Keratinocyte (primary cell): ENCODE measurements at regions not wholly inside any gene's neighbourhood (a gene's known extent, or its start where the extent isn't known, plus 50 kb on each side); places are given as distances from the start of the nearest gene placed in this dataset.

Experiments
- DNase-seq: peaks from one replicate; pipeline ENCODE4 v3.0.0-alpha.2; 2011; ENCODE audit warnings: low read depth, missing footprints, low spot score
- FAIRE-seq: peaks from 2 replicates; lab custom pipeline; 2011; peaks lifted over from hg19 to GRCh38; lab: Jason Lieb, UNC
- H2AFZ ChIP-seq: 2 replicates; pipeline ENCODE4 v1.6.0; 2012; ENCODE audit warnings: low read length, control low read depth, inconsistent platforms; ENCODE audit not compliant: control insufficient read depth
- H3K27ac ChIP-seq: 2 replicates; pipeline ENCODE4 v1.5.1; 2011; ENCODE audit warnings: low read length; ENCODE audit not compliant: control insufficient read depth, insufficient read depth
- H3K27me3 ChIP-seq: 3 replicates; pipeline ENCODE4 v1.6.0; 2011; ENCODE audit warnings: low read length; ENCODE audit not compliant: control insufficient read depth, insufficient read depth; ENCODE audit errors: extremely low read depth
- H3K36me3 ChIP-seq, 2 experiments: 2 replicates in 1 of 2; 3 replicates in 1 of 2; pipeline ENCODE4 v1.5.1; 2011; ENCODE audit warnings: low read length in 2 of 2, mild to moderate bottlenecking in 1 of 2; ENCODE audit not compliant: control insufficient read depth in 2 of 2, insufficient read depth in 2 of 2; ENCODE audit errors: extremely low read depth in 1 of 2
- H3K4me1 ChIP-seq: 3 replicates; pipeline ENCODE4 v1.5.1; 2011; ENCODE audit warnings: low read length; ENCODE audit not compliant: control insufficient read depth, insufficient read depth; ENCODE audit errors: extremely low read depth
- H3K4me2 ChIP-seq: 3 replicates; pipeline ENCODE4 v1.6.0; 2011; ENCODE audit warnings: low read depth, low read length; ENCODE audit not compliant: control insufficient read depth, insufficient read depth; ENCODE audit errors: extremely low read depth
- H3K4me3 ChIP-seq, 3 experiments: fragments of 200-600 bp in 1 of 3; sonication (generic) in 1 of 3; 2 replicates in 2 of 3; 3 replicates in 1 of 3; pipeline ENCODE4 v1.5.1; 2011 to 2016; ENCODE audit warnings: low read length in 3 of 3, mild to moderate bottlenecking in 3 of 3, control low read depth in 2 of 3, inconsistent platforms in 1 of 3, low read depth in 1 of 3, mixed read lengths in 1 of 3, mixed run types in 1 of 3, moderate library complexity in 1 of 3; ENCODE audit not compliant: control insufficient read depth in 2 of 3, insufficient read depth in 2 of 3; ENCODE audit errors: extremely low read depth in 1 of 3
- H3K79me2 ChIP-seq: 2 replicates; pipeline ENCODE4 v1.6.0; 2012; ENCODE audit warnings: low read length; ENCODE audit not compliant: control insufficient read depth, insufficient read depth
- H3K9ac ChIP-seq: 3 replicates; pipeline ENCODE4 v1.6.0; 2011; ENCODE audit warnings: low read length; ENCODE audit not compliant: control insufficient read depth, insufficient read depth; ENCODE audit errors: extremely low read depth
- H3K9me1 ChIP-seq: 3 replicates; pipeline ENCODE4 v1.6.0; 2011; ENCODE audit warnings: low read length; ENCODE audit not compliant: control insufficient read depth, insufficient read depth; ENCODE audit errors: extremely low read depth
- H3K9me3 ChIP-seq: 2 replicates; pipeline ENCODE4 v1.5.1; 2012; ENCODE audit warnings: low read depth, low read length; ENCODE audit not compliant: control insufficient read depth
- H4K20me1 ChIP-seq: 3 replicates; pipeline ENCODE4 v1.6.0; 2011; ENCODE audit warnings: low read length; ENCODE audit not compliant: control insufficient read depth, insufficient read depth; ENCODE audit errors: extremely low read depth
- EZH2 ChIP-seq: IDR thresholded peaks from one replicate; pipeline ENCODE4 v1.6.1; 2012; ENCODE audit warnings: inconsistent platforms, mild to moderate bottlenecking, low read length, moderate library complexity
- dilution Hi-C: fragments of 300-500 bp; cut with MboI; formaldehyde crosslinking; loops from one replicate; pipeline ENCODE4 v1.7.0; 2020; ENCODE audit warnings: low sequenced_read_pairs; ENCODE audit not compliant: extremely low pct_ligation_motif_present
- TF ChIP-seq, protein P1 (sequence below), 3 experiments: IDR thresholded peaks in 1 of 3; conservative IDR thresholded peaks in 1 of 3; optimal IDR thresholded peaks in 1 of 3; 2 replicates in 2 of 3; 3 replicates in 1 of 3; pipeline versions ENCODE3 to v1.5.1; 2011; ENCODE audit warnings: low read length in 3 of 3, mild to moderate bottlenecking in 3 of 3, moderate library complexity in 2 of 3, control low read depth in 1 of 3, inconsistent platforms in 1 of 3; ENCODE audit not compliant: insufficient read depth in 2 of 3; ENCODE audit errors: extremely low read depth in 1 of 3

DNA sequence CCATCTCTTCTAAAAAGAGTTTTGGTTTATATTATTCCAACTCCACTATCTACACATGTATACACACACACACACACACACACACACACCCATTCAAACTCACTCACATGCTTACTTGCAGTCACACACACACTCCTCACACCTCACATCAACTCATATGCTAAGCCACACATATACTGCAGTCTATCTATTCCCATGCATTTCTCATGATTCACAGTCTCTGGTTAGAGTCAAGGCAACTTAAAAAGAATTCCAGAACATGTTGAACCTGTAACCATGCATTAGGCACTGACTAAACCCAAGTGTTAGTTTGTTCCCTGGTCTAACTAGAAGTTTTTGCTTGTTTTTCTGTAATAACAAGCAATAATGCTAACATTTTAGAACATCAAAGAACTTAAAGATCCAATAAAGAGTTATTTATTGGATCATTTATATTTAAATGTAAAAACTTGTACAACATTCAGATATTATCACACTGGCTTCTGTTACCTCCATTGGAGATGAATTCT is 931.1 kb downstream of the PLA2G4A start:
- TF ChIP-seq EZH2 = no peak
- TF ChIP-seq, protein P1, sequence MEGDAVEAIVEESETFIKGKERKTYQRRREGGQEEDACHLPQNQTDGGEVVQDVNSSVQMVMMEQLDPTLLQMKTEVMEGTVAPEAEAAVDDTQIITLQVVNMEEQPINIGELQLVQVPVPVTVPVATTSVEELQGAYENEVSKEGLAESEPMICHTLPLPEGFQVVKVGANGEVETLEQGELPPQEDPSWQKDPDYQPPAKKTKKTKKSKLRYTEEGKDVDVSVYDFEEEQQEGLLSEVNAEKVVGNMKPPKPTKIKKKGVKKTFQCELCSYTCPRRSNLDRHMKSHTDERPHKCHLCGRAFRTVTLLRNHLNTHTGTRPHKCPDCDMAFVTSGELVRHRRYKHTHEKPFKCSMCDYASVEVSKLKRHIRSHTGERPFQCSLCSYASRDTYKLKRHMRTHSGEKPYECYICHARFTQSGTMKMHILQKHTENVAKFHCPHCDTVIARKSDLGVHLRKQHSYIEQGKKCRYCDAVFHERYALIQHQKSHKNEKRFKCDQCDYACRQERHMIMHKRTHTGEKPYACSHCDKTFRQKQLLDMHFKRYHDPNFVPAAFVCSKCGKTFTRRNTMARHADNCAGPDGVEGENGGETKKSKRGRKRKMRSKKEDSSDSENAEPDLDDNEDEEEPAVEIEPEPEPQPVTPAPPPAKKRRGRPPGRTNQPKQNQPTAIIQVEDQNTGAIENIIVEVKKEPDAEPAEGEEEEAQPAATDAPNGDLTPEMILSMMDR (optimal IDR thresholded peaks at IDR 0.05 in 1 of 3, IDR thresholded peaks at IDR 0.05 in 1 of 3, conservative IDR thresholded peaks at IDR 0.05 in 1 of 3; ENCODE audit: extremely low read depth in 1 of 3, insufficient read depth in 2 of 3, low read length in 3 of 3) = no peak
- H3K36me3 ChIP-seq = no peaks in the 10 kb centered on the region
- H3K79me2 ChIP-seq = no peaks in the 10 kb centered on the region
- H3K27me3 ChIP-seq = no peaks in the 10 kb centered on the region
- no peaks in the 10 kb centered on the region for H3K9me3 ChIP-seq
- DNase-seq (no peak), FAIRE-seq (no peak)
- no peak overlapping the region for H3K4me3 ChIP-seq
- dilution Hi-C loops = no loop called here
- no peaks in the 10 kb centered on the region for H3K4me1 ChIP-seq
- no peaks in the 10 kb centered on the region for H4K20me1 ChIP-seq
- H3K4me2 ChIP-seq = no peak overlapping the region
- no peak overlapping the region for H3K27ac ChIP-seq
- no peaks in the 10 kb centered on the region for H3K9me1 ChIP-seq
- H2AFZ ChIP-seq = no peak overlapping the region
- H3K9ac ChIP-seq = no peak overlapping the region

- no peak for DNase-seq
- Histone ChIP-seq H3K4me2 (no peak overlapping the region), H3K36me3 (no peaks in the 10 kb centered on the region), H3K4me1 (no peaks in the 10 kb centered on the region), H4K20me1 (no peaks in the 10 kb centered on the region), H3K9ac (no peak overlapping the region), H3K27ac (no peak overlapping the region), H3K79me2 (no peaks in the 10 kb centered on the region), H2AFZ (no peak overlapping the region), H3K27me3 (no peaks in the 10 kb centered on the region), H3K9me1 (no peaks in the 10 kb centered on the region), H3K4me3 (no peak overlapping the region), H3K9me3 (no peaks in the 10 kb centered on the region)
- no peak for FAIRE-seq
- TF ChIP-seq EZH2 = no peak
- TF ChIP-seq, protein P1 (optimal IDR thresholded peaks at IDR 0.05 in 1 of 3, IDR thresholded peaks at IDR 0.05 in 1 of 3, conservative IDR thresholded peaks at IDR 0.05 in 1 of 3; ENCODE audit: extremely low read depth in 1 of 3, insufficient read depth in 2 of 3, low read length in 3 of 3) = no peak
- dilution Hi-C loops = no loop called here
These were observed 933.4 kb downstream of the PLA2G4A start for GRCh38 chr1:187762118-187762517.
